B cell (primary cell): ENCODE measurements at regions not wholly inside any gene's neighbourhood (a gene's known extent, or its start where the extent isn't known, plus 50 kb on each side); places are given as distances from the start of the nearest gene placed in this dataset.

ENCODE experiments used
- ATAC-seq: fragments of 200-7000 bp; cut with Tn5 transposase; one replicate; pipeline ENCODE4 v1.10.0; 2021; ENCODE audit warnings: low read depth, mild to moderate bottlenecking, moderate number of reproducible peaks, moderate library complexity
- CTCF ChIA-PET: fragments of 350-600 bp; sonication (Branson Sonifier 250); formaldehyde crosslinking; loops from one replicate; lab custom pipeline; 2021; ENCODE audit warnings: antibody characterized with exemption, inconsistent platforms; lab: Charles Lee
- POLR2A ChIA-PET: fragments of 350-600 bp; sonication (Branson Sonifier 250); formaldehyde crosslinking; loops from one replicate; lab custom pipeline; 2021; ENCODE audit warnings: antibody characterized with exemption; lab: Charles Lee
- DNase-seq: peaks from one replicate; pipeline ENCODE4 v3.0.0; 2013
- H2AFZ ChIP-seq: 2 replicates; pipeline ENCODE4 v1.6.1; 2012; ENCODE audit warnings: mild to moderate bottlenecking, low read depth, low read length; ENCODE audit not compliant: insufficient read depth, poor library complexity, severe bottlenecking
- H3K27ac ChIP-seq, 2 donors: 1 replicate in 1 of 2; 2 replicates in 1 of 2; pipeline ENCODE4 v1.5.1; 2012 to 2013; ENCODE audit warnings: low read length in 2 of 2, mild to moderate bottlenecking in 2 of 2, moderate library complexity in 1 of 2
- H3K27me3 ChIP-seq, 4 experiments: fragments of 200-600 bp in 1 of 4; sonication (generic) in 1 of 4; replicated peaks in 1 of 4; 1 replicate in 2 of 4; 2 replicates in 2 of 4; pipeline versions ENCODE4 v1.6.1 to v1.7.0; 2013 to 2016; ENCODE audit warnings: low read length in 3 of 4, mild to moderate bottlenecking in 2 of 4, mixed read lengths in 1 of 4, moderate library complexity in 1 of 4; ENCODE audit not compliant: insufficient read depth in 4 of 4, control insufficient read depth in 3 of 4; ENCODE audit errors: control extremely low read depth in 1 of 4
- H3K36me3 ChIP-seq, 2 experiments: replicated peaks in 1 of 2; 1 replicate in 1 of 2; 2 replicates in 1 of 2; pipeline versions ENCODE4 v1.6.1 to v1.7.1; 2013; ENCODE audit warnings: low read length in 1 of 2; ENCODE audit not compliant: insufficient read depth in 2 of 2, control insufficient read depth in 1 of 2; ENCODE audit errors: control extremely low read depth in 1 of 2, extremely low read depth in 1 of 2
- H3K4me1 ChIP-seq, 2 donors: fragments of 200-600 bp in 1 of 2; sonication (generic) in 1 of 2; 1 replicate in 1 of 2; 2 replicates in 1 of 2; pipeline versions ENCODE4 v1.5.1 to v1.6.1; 2013 to 2017; ENCODE audit warnings: low read length in 2 of 2; ENCODE audit not compliant: control insufficient read depth in 2 of 2, insufficient read depth in 2 of 2
- H3K4me2 ChIP-seq: replicated peaks from 2 replicates; pipeline ENCODE3; 2012; ENCODE audit warnings: mild to moderate bottlenecking, low read depth, low read length; ENCODE audit not compliant: poor library complexity, severe bottlenecking
- H3K4me3 ChIP-seq, 5 experiments: fragments of 200-600 bp in 1 of 5; sonication (generic) in 1 of 5; 1 replicate in 3 of 5; 2 replicates in 2 of 5; pipeline versions ENCODE4 v1.5.1 to v1.7.0; 2011 to 2016; ENCODE audit warnings: low read length in 4 of 5, mild to moderate bottlenecking in 4 of 5, low read depth in 2 of 5, control low read depth in 1 of 5, moderate library complexity in 1 of 5; ENCODE audit not compliant: insufficient read depth in 1 of 5; ENCODE audit errors: control extremely low read depth in 1 of 5, extremely low read depth in 1 of 5
- H3K79me2 ChIP-seq: fragments of 200-600 bp; sonication (generic); one replicate; pipeline ENCODE4 v1.6.0; 2016; ENCODE audit warnings: low read length; ENCODE audit not compliant: control insufficient read depth, insufficient read depth
- H3K9ac ChIP-seq: fragments of 200-600 bp; sonication (generic); 2 replicates; pipeline ENCODE4 v1.6.1; 2017; ENCODE audit warnings: mild to moderate bottlenecking, low read length, moderate library complexity
- H3K9me3 ChIP-seq, 3 donors: one replicate each; pipeline versions ENCODE4 v1.6.1 to v1.7.1; 2013; ENCODE audit warnings: low read length in 2 of 3; ENCODE audit not compliant: control insufficient read depth in 2 of 3, insufficient read depth in 1 of 3; ENCODE audit errors: control extremely low read depth in 1 of 3
- H4K20me1 ChIP-seq: 2 replicates; pipeline ENCODE4 v1.6.0; 2012; ENCODE audit warnings: mild to moderate bottlenecking, low read length; ENCODE audit not compliant: insufficient read depth, control insufficient read depth, poor library complexity, severe bottlenecking
- H3K27ac Mint-ChIP-seq: one replicate; pipeline ENCODE4 v1.8.0; 2021; ENCODE audit warnings: mixed read lengths
- H3K27me3 Mint-ChIP-seq: one replicate; pipeline ENCODE4 v1.8.0; 2021; ENCODE audit warnings: mixed read lengths
- H3K4me1 Mint-ChIP-seq: one replicate; pipeline ENCODE4 v1.8.0; 2021; ENCODE audit warnings: mixed read lengths
- H3K4me3 Mint-ChIP-seq: one replicate; pipeline ENCODE4 v1.8.0; 2021; ENCODE audit warnings: mixed read lengths
- H3K9me3 Mint-ChIP-seq: one replicate; pipeline ENCODE4 v1.8.0; 2022; ENCODE audit warnings: mixed read lengths; ENCODE audit not compliant: insufficient read depth
- EZH2 ChIP-seq: IDR thresholded peaks from 2 replicates; pipeline ENCODE4 v1.6.1; 2012; ENCODE audit warnings: borderline replicate concordance, low read depth, mild to moderate bottlenecking, moderate library complexity, low read length; ENCODE audit not compliant: insufficient read depth, poor library complexity, severe bottlenecking
- WGBS: methylation state at CpG from one replicate; pipeline ENCODE4 v1.1.5; 2013; ENCODE audit warnings: missing lambda C conversion rate; ENCODE audit not compliant: insufficient coverage; 5-methylcytosine and 5-hydroxymethylcytosine counted together
- intact Hi-C: fragments of 100-400 bp; cut with micrococcal nuclease; formaldehyde crosslinking; loops from one replicate; pipeline ENCODE4 v1.10.0; 2022
- TF ChIP-seq, protein P1 (sequence below): fragments of 200-600 bp; IDR thresholded peaks from one replicate; pipeline ENCODE4 v1.8.0; 2022; ENCODE audit warnings: antibody characterized with exemption, mild to moderate bottlenecking

- no peaks in the 10 kb centered on the region for H3K79me2 ChIP-seq
- 74% methylated on average over 3 of the region's 5 CpGs for WGBS
- intact Hi-C loops = no loop called here
- H3K27ac ChIP-seq = no peak overlapping the region
- Mint-ChIP-seq H3K27ac (no peak overlapping the region), H3K27me3 (no peaks in the 10 kb centered on the region), H3K4me1 (no peaks in the 10 kb centered on the region), H3K4me3 (no peak overlapping the region), H3K9me3 (no peaks in the 10 kb centered on the region)
- H3K4me3 ChIP-seq = no peak overlapping the region
- H3K9me3 ChIP-seq = peaks cover 0 to 50% (median 0%) of the 10 kb centered on the region in 3 donors
- H4K20me1 ChIP-seq = no peaks in the 10 kb centered on the region
- ATAC-seq (no peak), DNase-seq (no peak)
- H3K4me1 ChIP-seq = no peaks in the 10 kb centered on the region
- H3K36me3 ChIP-seq = no peaks in the 10 kb centered on the region
- ChIA-PET POLR2A (no interaction called here), CTCF (no interaction called here)
- H3K9ac ChIP-seq = no peak overlapping the region
- H3K27me3 ChIP-seq = no peaks in the 10 kb centered on the region
- H3K4me2 ChIP-seq = no peak overlapping the region
- H2AFZ ChIP-seq = no peak overlapping the region
- TF ChIP-seq, protein P1, sequence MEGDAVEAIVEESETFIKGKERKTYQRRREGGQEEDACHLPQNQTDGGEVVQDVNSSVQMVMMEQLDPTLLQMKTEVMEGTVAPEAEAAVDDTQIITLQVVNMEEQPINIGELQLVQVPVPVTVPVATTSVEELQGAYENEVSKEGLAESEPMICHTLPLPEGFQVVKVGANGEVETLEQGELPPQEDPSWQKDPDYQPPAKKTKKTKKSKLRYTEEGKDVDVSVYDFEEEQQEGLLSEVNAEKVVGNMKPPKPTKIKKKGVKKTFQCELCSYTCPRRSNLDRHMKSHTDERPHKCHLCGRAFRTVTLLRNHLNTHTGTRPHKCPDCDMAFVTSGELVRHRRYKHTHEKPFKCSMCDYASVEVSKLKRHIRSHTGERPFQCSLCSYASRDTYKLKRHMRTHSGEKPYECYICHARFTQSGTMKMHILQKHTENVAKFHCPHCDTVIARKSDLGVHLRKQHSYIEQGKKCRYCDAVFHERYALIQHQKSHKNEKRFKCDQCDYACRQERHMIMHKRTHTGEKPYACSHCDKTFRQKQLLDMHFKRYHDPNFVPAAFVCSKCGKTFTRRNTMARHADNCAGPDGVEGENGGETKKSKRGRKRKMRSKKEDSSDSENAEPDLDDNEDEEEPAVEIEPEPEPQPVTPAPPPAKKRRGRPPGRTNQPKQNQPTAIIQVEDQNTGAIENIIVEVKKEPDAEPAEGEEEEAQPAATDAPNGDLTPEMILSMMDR = no peak
- no peak for TF ChIP-seq EZH2
These were observed 811.1 kb downstream of the KCNJ18 start for GRCh38 chr17:22503322-22503899.

GRCh38 chr17:22505660-22506059, 813.3 kb downstream of the KCNJ18 start:
- no peak overlapping the region for H3K27ac Mint-ChIP-seq
- Histone ChIP-seq H3K9me3 (peaks cover 0 to 50% (median 0%) of the 10 kb centered on the region in 3 donors), H3K4me3 (no peak overlapping the region), H3K79me2 (no peaks in the 10 kb centered on the region), H2AFZ (no peak overlapping the region), H3K4me2 (no peak overlapping the region), H3K27ac (no peak overlapping the region), H3K4me1 (no peaks in the 10 kb centered on the region), H4K20me1 (no peaks in the 10 kb centered on the region), H3K9ac (no peak overlapping the region), H3K27me3 (no peaks in the 10 kb centered on the region), H3K36me3 (no peaks in the 10 kb centered on the region)
- ATAC-seq (no peak), DNase-seq (no peak)
- 94% methylated on average over 7 of the region's 10 CpGs for WGBS
- POLR2A ChIA-PET = no interaction called here
- H3K4me1 Mint-ChIP-seq = no peaks in the 10 kb centered on the region
- no peaks in the 10 kb centered on the region for H3K9me3 Mint-ChIP-seq
- H3K4me3 Mint-ChIP-seq = no peak overlapping the region
- intact Hi-C loops = no loop called here
- TF ChIP-seq EZH2 = no peak
- TF ChIP-seq, protein P1 = no peak
- CTCF ChIA-PET = no interaction called here
- H3K27me3 Mint-ChIP-seq = no peaks in the 10 kb centered on the region
